ENCODE measurements at regions not wholly inside any gene's neighbourhood (a gene's known extent, or its start where the extent isn't known, plus 50 kb on each side); places are given as distances from the start of the nearest gene placed in this dataset.

- Histone ChIP-seq H3K79me2 (ENCODE audit: insufficient read depth, low read depth) (no peaks in the 10 kb centered on the region), H3K4me1 (ENCODE audit: low read depth, poor library complexity, severe bottlenecking) (no peaks in the 10 kb centered on the region), H3K9ac (no peak overlapping the region), H3K4me2 (no peak overlapping the region), H3K27me3 (ENCODE audit: insufficient read depth, low read depth) (no peaks in the 10 kb centered on the region), H2AFZ (ENCODE audit: low read depth) (no peak overlapping the region), H4K20me1 (ENCODE audit: insufficient read depth) (no peaks in the 10 kb centered on the region), H3K36me3 (ENCODE audit: insufficient read depth) (no peaks in the 10 kb centered on the region), H3K27ac (no peak overlapping the region), H3K4me3 (IDR thresholded peaks at IDR 0.05; ENCODE audit: insufficient read depth, low read depth, low read length) (no peak overlapping the region)
- TF ChIP-seq, protein P1, sequence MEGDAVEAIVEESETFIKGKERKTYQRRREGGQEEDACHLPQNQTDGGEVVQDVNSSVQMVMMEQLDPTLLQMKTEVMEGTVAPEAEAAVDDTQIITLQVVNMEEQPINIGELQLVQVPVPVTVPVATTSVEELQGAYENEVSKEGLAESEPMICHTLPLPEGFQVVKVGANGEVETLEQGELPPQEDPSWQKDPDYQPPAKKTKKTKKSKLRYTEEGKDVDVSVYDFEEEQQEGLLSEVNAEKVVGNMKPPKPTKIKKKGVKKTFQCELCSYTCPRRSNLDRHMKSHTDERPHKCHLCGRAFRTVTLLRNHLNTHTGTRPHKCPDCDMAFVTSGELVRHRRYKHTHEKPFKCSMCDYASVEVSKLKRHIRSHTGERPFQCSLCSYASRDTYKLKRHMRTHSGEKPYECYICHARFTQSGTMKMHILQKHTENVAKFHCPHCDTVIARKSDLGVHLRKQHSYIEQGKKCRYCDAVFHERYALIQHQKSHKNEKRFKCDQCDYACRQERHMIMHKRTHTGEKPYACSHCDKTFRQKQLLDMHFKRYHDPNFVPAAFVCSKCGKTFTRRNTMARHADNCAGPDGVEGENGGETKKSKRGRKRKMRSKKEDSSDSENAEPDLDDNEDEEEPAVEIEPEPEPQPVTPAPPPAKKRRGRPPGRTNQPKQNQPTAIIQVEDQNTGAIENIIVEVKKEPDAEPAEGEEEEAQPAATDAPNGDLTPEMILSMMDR (conservative IDR thresholded peaks at IDR 0.05; ENCODE audit: low read depth, low read length) = no peak
Measured at GRCh38 chr3:89586256-89586655, 478.8 kb downstream of the EPHA3 start.

DNA sequence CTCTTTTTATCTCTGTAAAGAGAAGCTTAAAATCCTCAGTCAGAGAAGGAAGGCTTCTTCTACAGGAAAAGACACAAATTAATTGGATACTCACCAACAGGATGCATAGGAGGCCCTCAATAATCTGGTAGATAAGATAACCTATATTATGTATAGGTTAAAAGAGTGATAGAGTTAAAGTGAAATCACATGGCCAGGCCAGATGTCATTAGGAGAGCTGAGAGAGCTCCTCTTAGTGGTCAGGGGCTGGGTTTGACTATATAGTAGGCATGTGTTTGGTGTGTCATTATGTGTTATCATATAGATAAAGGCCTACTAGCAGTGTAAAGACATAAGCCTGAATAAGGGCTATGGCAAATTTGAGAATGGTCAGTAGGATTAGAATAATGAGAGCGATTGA, 479.3 kb downstream of the EPHA3 start:
- no peak overlapping the region for H2AFZ ChIP-seq (ENCODE audit: low read depth)
- no peak overlapping the region for H3K27ac ChIP-seq
- no peaks in the 10 kb centered on the region for H3K4me1 ChIP-seq (ENCODE audit: low read depth, poor library complexity, severe bottlenecking)
- H3K9ac ChIP-seq = no peak overlapping the region
- no peak overlapping the region for H3K4me2 ChIP-seq
- H3K4me3 ChIP-seq (IDR thresholded peaks at IDR 0.05; ENCODE audit: insufficient read depth, low read depth, low read length) = no peak overlapping the region
- H3K79me2 ChIP-seq (ENCODE audit: insufficient read depth, low read depth) = no peaks in the 10 kb centered on the region
- TF ChIP-seq, protein P1 (conservative IDR thresholded peaks at IDR 0.05; ENCODE audit: low read depth, low read length) = no peak
- H3K36me3 ChIP-seq (ENCODE audit: insufficient read depth) = no peaks in the 10 kb centered on the region
- no peaks in the 10 kb centered on the region for H4K20me1 ChIP-seq (ENCODE audit: insufficient read depth)
- H3K27me3 ChIP-seq (ENCODE audit: insufficient read depth, low read depth) = no peaks in the 10 kb centered on the region

GRCh38 chr3:89606151-89606550, 498.7 kb downstream of the EPHA3 start:
- H3K27ac ChIP-seq = no peak overlapping the region
- no peaks in the 10 kb centered on the region for H3K4me1 ChIP-seq (ENCODE audit: low read depth, poor library complexity, severe bottlenecking)
- no peak overlapping the region for H2AFZ ChIP-seq (ENCODE audit: low read depth)
- H3K27me3 ChIP-seq (ENCODE audit: insufficient read depth, low read depth) = no peaks in the 10 kb centered on the region
- no peak overlapping the region for H3K9ac ChIP-seq
- no peak overlapping the region for H3K4me2 ChIP-seq
- H4K20me1 ChIP-seq (ENCODE audit: insufficient read depth) = no peaks in the 10 kb centered on the region
- TF ChIP-seq, protein P1 (conservative IDR thresholded peaks at IDR 0.05; ENCODE audit: low read depth, low read length) = no peak
- H3K36me3 ChIP-seq (ENCODE audit: insufficient read depth) = no peaks in the 10 kb centered on the region
- H3K79me2 ChIP-seq (ENCODE audit: insufficient read depth, low read depth) = no peaks in the 10 kb centered on the region
- no peak overlapping the region for H3K4me3 ChIP-seq (IDR thresholded peaks at IDR 0.05; ENCODE audit: insufficient read depth, low read depth, low read length)

- Histone ChIP-seq H3K4me2 (no peak overlapping the region), H3K9ac (no peak overlapping the region), H3K27ac (no peak overlapping the region), H3K79me2 (ENCODE audit: insufficient read depth, low read depth) (no peaks in the 10 kb centered on the region), H3K4me1 (ENCODE audit: low read depth, poor library complexity, severe bottlenecking) (no peaks in the 10 kb centered on the region), H3K27me3 (ENCODE audit: insufficient read depth, low read depth) (no peaks in the 10 kb centered on the region), H2AFZ (ENCODE audit: low read depth) (no peak overlapping the region), H4K20me1 (ENCODE audit: insufficient read depth) (no peaks in the 10 kb centered on the region), H3K4me3 (IDR thresholded peaks at IDR 0.05; ENCODE audit: insufficient read depth, low read depth, low read length) (no peak overlapping the region), H3K36me3 (ENCODE audit: insufficient read depth) (no peaks in the 10 kb centered on the region)
- TF ChIP-seq, protein P1 (conservative IDR thresholded peaks at IDR 0.05; ENCODE audit: low read depth, low read length) = no peak
Measured at GRCh38 chr3:89612027-89612426, 504.6 kb downstream of the EPHA3 start.

All from KMS-11 (cell line).